ENCODE measurements at regions not wholly inside any gene's neighbourhood (a gene's known extent, or its start where the extent isn't known, plus 50 kb on each side); places are given as distances from the start of the nearest gene placed in this dataset.

DNA sequence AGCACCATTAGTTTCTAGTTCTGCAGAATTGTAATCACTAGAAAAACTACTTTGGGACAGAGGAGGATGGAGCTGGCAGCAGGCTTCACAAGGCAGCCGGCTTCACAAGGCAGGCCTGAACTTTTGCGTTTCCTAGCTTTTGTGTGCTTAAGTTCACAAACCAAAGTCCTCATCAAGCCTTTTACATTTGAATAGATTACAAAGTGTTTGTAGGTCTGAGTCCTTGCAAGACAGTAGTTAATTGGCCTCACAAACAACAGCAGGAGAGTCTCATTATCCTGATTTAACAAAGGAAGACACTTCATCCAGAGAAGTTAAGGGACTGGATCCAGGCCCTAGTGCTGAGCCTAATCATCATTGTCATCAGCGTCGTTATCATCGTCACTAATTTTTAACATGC is 147.8 kb upstream of the AUTS2 start:
- no peak for TF ChIP-seq CTCF (conservative IDR thresholded peaks at IDR 0.05; ENCODE audit: low read length)
- no peak for TF ChIP-seq EZH2phosphoT487 (IDR thresholded peaks at IDR 0.05; ENCODE audit: borderline replicate concordance)
